OCI-LY3 (cell line): ENCODE measurements at regions not wholly inside any gene's neighbourhood (a gene's known extent, or its start where the extent isn't known, plus 50 kb on each side); places are given as distances from the start of the nearest gene placed in this dataset.

Experiments used
- CTCF ChIP-seq: fragments of 200-600, 300-600 bp; sonication (generic); IDR thresholded peaks from 2 replicates; pipeline ENCODE4 v1.5.1; 2014; ENCODE audit warnings: antibody characterized with exemption, low read length, low read depth
- EZH2phosphoT487 ChIP-seq: fragments of 200-600 bp; shearing (Covaris generic); IDR thresholded peaks from 2 replicates; pipeline ENCODE4 v1.6.1; 2018; ENCODE audit warnings: antibody characterized with exemption, mixed run types, low read depth

- TF ChIP-seq CTCF (no peak), EZH2phosphoT487 (no peak)
Observed at GRCh38 chr18:40296717-40297413, 1658.2 kb upstream of the PIK3C3 start.
